Jurkat, Clone E6-1 (cell line): ENCODE measurements at regions not wholly inside any gene's neighbourhood (a gene's known extent, or its start where the extent isn't known, plus 50 kb on each side); places are given as distances from the start of the nearest gene placed in this dataset.
"Not testable (repeated sequence)": the region's sequence is repeated elsewhere in the genome, so short reads cannot be mapped to it uniquely, and the experiment has no call there.

Experiments
- DNase-seq: peaks from one replicate; pipeline ENCODE4 v3.0.0-alpha.2; 2011; ENCODE audit warnings: low read depth, low spot score
- H3K4me3 ChIP-seq: 2 replicates; pipeline ENCODE4 v1.5.1; 2011; ENCODE audit warnings: mild to moderate bottlenecking, low read length, control low read depth, moderate library complexity

- DNase-seq, H3K4me3 ChIP-seq: not testable (repeated sequence)
Observed at GRCh38 chr6:57708061-57708460, 390.6 kb downstream of the PRIM2 start.

GRCh38 chr6:57722546-57722945 lies 405.1 kb downstream of the PRIM2 start:
- DNase-seq, H3K4me3 ChIP-seq: not testable (repeated sequence)

GRCh38 chr6:57723815-57724401 lies 406.5 kb downstream of the PRIM2 start:
- not testable (repeated sequence) for DNase-seq, H3K4me3 ChIP-seq

DNA sequence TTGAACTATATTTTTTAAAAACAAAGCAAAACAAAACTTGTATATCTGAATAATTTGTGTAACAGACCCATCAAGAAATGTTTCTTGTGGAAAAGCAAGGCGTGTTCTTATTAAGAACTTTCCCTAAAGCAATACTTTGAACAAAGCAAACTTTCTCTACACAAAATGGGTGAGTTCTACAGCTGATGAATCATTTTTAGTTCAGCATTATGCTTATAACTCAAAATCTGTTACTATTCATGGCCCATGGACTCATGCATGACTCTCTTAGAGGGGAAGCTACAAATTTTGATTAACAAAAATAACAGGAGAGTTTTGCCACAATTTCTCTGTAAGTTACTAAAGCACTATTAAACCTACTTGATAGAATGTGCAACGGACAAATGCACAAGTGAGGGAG lies 412.0 kb downstream of the PRIM2 start:
- DNase-seq, H3K4me3 ChIP-seq: not testable (repeated sequence)

GRCh38 chr6:57730726-57731125 lies 413.3 kb downstream of the PRIM2 start:
- DNase-seq, H3K4me3 ChIP-seq: not testable (repeated sequence)

DNA sequence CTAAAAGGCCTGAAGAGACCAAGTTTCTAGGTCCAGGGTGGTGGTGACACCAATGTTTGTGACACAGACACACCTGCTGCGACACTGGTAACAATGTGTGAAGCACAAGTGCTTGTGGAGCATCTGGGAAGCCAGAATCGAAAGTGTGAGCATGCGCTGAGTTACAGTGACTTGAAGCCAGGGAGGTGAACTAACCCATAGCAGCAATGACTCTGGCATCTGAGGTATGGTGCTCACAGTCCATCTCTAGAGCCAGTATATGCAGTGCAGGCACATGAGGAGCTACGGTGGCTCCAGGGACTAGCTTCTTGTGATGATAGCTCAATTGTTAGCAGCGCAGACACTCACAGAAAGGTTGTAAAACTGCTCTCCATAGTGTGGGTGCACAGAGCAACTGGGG lies 430.3 kb downstream of the PRIM2 start:
- DNase-seq, H3K4me3 ChIP-seq: not testable (repeated sequence)

- DNase-seq: not testable (repeated sequence)
Observed at GRCh38 chr6:57759850-57760249, 442.4 kb downstream of the PRIM2 start.

DNA sequence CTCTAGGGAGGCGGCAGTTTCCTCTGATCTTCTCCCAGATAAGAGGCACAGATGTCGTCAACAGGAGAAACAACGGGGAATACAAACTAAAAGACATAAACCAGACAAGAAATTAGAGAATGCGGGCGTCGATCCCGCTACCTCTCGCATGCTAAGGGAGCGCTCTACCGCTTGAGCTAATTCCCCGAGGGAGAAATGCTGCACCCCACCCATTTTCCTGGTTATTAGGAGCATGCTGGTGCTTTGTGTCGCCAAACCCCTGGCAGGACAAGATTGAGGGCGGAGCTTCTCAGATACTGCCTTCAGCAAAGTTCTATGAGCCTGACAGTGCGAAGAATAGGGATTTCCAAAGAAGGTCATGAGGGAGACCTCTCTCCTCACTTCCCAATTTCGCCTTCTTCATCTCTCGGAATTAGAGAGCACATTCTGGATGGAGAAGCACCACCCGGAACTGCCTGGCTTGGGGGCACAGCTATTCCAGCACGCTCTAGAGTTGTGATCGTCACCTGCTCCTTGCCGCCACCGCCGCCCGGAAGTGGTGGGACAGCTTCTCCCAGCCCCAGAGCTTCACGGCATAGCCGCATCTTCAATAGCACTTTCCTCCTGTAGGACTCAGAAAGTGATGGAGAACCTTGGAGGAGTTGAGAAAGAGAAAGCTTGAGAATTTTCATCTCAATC lies 475.4 kb downstream of the PRIM2 start:
- not testable (repeated sequence) for H3K4me3 ChIP-seq, DNase-seq

More at GRCh38 chr6:57759850-57760249, 442.4 kb downstream of the PRIM2 start:
- not testable (repeated sequence) for H3K4me3 ChIP-seq

- DNase-seq, H3K4me3 ChIP-seq: not testable (repeated sequence)
Observed at GRCh38 chr6:57793398-57793762, 475.9 kb downstream of the PRIM2 start.

DNA sequence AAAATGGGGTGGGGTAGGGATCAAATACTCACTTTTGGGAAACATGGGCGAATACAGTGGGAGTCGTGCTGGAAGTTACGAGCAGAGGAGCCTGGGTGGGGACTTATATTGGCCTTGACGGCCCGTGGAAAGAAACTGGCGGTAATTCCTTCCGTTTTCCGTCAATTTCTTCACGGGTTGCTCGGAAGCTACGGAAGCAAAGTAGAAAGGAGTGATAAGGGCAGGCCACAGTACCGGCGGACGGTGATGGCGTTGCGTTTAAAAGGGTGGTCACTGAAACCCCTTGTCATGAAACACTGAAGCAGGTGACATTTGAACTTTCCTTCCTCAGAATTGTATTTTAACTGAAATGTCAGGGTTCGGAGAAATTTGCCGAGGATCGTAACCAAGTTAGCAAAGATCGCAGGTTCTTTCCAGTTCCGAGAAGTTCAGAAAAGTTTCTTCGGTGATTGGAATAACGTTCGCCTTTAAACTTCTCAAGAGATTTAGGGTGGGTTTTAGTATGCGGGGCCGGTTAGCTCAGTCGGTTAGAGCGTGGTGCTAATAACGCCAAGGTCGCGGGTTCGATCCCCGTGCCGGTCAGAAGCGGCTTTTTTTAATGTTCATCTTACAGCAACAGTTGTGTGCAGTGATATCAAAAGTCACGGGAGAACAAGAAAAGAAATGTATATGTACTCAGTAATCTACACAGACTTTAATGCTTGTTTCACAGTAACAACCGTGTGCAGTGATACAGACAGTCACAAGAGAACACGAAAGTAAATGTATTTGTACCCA lies 482.5 kb downstream of the PRIM2 start:
- H3K4me3 ChIP-seq, DNase-seq: not testable (repeated sequence)

- H3K4me3 ChIP-seq, DNase-seq: not testable (repeated sequence)
Observed at GRCh38 chr6:57808581-57808980, 491.2 kb downstream of the PRIM2 start.

GRCh38 chr6:57809454-57809853 lies 492.0 kb downstream of the PRIM2 start:
- DNase-seq, H3K4me3 ChIP-seq: not testable (repeated sequence)

- not testable (repeated sequence) for H3K4me3 ChIP-seq, DNase-seq
Observed at GRCh38 chr6:57813271-57814075, 496.0 kb downstream of the PRIM2 start.

GRCh38 chr6:57815826-57816225 lies 498.4 kb downstream of the PRIM2 start:
- H3K4me3 ChIP-seq, DNase-seq: not testable (repeated sequence)

DNA sequence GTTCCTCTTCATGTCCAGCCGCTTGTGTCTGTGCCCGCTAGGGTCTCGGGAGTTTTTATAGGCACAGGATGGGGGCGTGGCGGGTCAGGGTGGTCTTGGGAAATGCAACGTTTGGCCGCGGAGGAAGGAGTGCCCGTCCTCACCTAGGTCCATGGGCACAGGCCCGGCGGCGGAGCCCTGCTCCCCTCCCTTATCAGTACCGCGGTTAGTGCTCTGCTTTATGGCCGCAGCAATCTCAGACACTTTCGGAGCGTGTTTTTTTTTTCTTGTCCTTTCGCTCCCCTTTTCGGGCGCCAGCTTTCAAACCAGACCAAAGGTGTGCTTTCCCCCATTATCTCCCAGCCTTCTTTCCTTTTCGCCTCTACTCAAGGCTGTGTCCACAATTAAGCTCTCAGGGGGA lies 503.9 kb downstream of the PRIM2 start:
- not testable (repeated sequence) for H3K4me3 ChIP-seq, DNase-seq

DNA sequence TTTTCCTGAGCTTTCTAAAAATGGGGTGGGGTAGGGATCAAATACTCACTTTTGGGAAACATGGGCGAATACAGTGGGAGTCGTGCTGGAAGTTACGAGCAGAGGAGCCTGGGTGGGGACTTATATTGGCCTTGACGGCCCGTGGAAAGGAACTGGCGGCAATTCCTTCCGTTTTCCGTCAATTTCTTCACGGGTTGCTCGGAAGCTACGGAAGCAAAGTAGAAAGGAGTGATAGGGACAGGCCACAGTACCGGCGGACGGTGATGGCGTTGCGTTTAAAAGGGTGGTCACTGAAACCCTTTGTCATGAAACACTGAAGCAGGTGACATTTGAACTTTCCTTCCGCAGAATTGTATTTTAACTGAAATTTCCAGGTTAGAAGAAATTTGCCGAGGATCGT lies 505.0 kb downstream of the PRIM2 start:
- not testable (repeated sequence) for DNase-seq, H3K4me3 ChIP-seq

DNA sequence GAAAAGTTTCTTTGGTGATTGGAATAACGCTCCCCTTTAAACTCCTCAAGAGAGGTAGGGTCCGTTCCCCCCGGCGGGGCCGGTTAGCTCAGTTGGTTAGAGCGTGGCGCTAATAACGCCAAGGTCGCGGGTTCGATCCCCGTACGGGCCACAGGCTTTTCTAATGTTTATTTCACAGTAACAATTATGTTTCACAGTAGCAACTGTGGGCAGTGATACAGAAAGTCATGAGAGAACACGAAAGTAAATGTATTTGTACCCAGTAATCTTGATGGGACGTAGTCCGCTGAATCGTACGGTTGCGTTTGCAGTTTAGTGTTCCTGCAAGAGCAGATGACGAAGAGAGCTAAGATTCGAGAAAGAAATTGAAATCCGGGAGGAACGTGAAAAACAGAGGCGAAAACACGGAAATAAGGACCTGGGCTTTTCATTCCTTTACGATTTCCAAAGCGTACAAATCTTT lies 505.5 kb downstream of the PRIM2 start:
- DNase-seq: no peak
- H3K4me3 ChIP-seq: no peak overlapping the region

GRCh38 chr6:57837622-57838209 lies 520.3 kb downstream of the PRIM2 start:
- H3K4me3 ChIP-seq, DNase-seq: not testable (repeated sequence)

DNA sequence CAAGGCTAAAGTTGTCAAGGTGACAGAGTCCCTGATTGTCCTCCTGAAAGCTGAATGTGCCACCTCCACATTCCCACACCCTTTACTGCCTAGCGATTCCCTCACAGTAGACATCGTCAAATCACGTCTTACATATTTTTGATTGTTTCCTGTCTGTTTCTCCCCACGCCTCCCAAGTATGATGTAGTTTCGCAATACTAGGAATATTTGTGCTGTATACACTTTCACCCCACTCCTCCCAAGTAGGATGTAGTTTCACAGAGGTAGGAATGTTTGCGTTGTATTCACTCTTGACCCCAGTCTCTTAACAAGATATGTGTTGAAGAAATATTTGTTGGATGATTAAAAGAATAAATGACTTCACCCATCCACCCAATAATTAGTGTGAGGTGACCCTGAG lies 524.1 kb downstream of the PRIM2 start:
- not testable (repeated sequence) for H3K4me3 ChIP-seq, DNase-seq
